BJ (cell line): ENCODE measurements at regions not wholly inside any gene's neighbourhood (a gene's known extent, or its start where the extent isn't known, plus 50 kb on each side); places are given as distances from the start of the nearest gene placed in this dataset.

Source experiments
- CTCF ChIA-PET: fragments of 350-600 bp; formaldehyde crosslinking; extraction: SDS; loops from one replicate; lab custom pipeline; 2021; ENCODE audit warnings: antibody characterized with exemption, inconsistent platforms; lab: Yijun Ruan, JAX
- POLR2A ChIA-PET: fragments of 300-600 bp; sonication (Branson Sonifier 250); formaldehyde crosslinking; extraction: SDS; loops from one replicate; lab custom pipeline; 2021; ENCODE audit warnings: antibody characterized with exemption; lab: Charles Lee
- DNase-seq: peaks from one replicate; pipeline ENCODE4 v3.0.0-alpha.2; 2011; ENCODE audit warnings: low read depth
- H3K27me3 ChIP-seq: 2 replicates; pipeline ENCODE4 v1.6.0; 2011; ENCODE audit warnings: low read length; ENCODE audit not compliant: control insufficient read depth, insufficient read depth
- H3K36me3 ChIP-seq: 2 replicates; pipeline ENCODE4 v1.5.1; 2011; ENCODE audit warnings: low read length; ENCODE audit not compliant: control insufficient read depth, insufficient read depth
- H3K4me3 ChIP-seq: 2 replicates; pipeline ENCODE4 v1.5.1; 2011; ENCODE audit warnings: low read depth, mild to moderate bottlenecking, control low read depth, low read length
- CTCF ChIP-seq: IDR thresholded peaks from 2 replicates; pipeline ENCODE4 v1.5.1; 2011; ENCODE audit warnings: low read depth, mild to moderate bottlenecking, control low read depth, inconsistent platforms, low read length, moderate library complexity; ENCODE audit not compliant: insufficient read depth

DNA sequence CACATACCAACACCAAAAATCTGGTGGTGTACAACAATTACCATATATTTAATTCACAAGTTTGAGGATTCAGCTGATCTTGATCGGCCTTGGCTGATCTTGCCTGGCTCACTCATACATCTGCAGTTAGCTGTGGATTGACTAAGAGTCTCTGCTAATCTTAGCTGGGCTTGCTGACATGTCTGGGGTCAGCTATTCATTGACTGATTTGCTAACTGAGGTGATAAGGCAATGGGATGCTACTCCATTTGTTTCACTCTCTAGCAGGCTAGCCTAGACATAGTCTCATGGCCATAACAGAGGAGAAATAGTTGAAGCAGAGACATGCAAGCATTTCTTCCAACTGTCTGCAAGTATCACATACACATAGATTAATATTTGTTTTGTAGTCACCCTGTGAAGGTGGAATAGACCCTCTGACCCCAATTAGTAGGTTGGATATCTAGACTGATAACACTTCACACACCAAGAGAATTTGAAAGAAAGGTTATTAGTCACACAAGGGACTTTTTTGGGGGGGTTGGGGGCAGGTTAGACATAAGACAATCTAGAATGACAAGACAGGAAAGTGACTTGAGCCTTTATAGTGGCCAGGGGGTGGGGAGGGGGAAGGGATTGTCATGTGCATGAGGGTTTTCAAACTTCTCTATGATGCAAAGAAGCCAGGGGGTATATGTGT is 142.3 kb downstream of the BARHL2 start:
- ChIA-PET CTCF (interaction anchor here (0.5 to 2.0 kb wide), 3 partner anchors 8 to 1423 kb away, joined by 3 to 5 read pairs (median 3); no protein-coding TSS in a partner anchor), POLR2A (no interaction called here)
- Histone ChIP-seq H3K36me3 (no peaks in the 10 kb centered on the region), H3K4me3 (no peak overlapping the region), H3K27me3 (no peaks in the 10 kb centered on the region)
- DNase-seq, result no peak
- TF ChIP-seq CTCF, result no peak

DNA sequence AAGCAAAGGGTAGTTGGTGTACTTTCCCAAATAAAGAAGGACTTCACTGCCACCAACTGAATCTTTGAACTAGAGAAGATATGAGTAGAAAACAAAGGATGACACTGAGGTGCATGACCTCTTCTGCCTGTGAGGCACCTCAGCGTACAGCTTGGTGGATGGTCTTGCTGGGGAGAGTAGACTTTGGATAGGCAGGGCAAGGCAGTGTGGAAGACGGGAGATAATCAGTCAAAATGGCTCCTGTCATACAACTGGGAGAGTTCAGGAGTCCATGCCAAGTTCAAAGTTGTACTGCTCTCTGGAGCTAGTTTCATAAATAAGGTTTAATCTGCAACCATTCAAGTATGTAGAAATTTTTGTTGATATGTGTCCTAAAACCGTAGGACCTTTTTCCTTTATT is 143.4 kb downstream of the BARHL2 start:
- DNase-seq, result no peak
- ChIA-PET POLR2A (no interaction called here), CTCF (interaction anchor here (0.7 to 2.0 kb wide), 3 partner anchors 9 to 286 kb away, joined by 3 to 5 read pairs (median 5); no protein-coding TSS in a partner anchor)

GRCh38 chr1:90572446-90572845 is 144.7 kb downstream of the BARHL2 start:
- no peak for DNase-seq
- H3K27me3 ChIP-seq, result no peaks in the 10 kb centered on the region
- TF ChIP-seq CTCF, result no peak
- H3K36me3 ChIP-seq, result no peaks in the 10 kb centered on the region
- CTCF ChIA-PET, result no interaction called here
- no peak overlapping the region for H3K4me3 ChIP-seq
- POLR2A ChIA-PET, result no interaction called here

More for the DNA sequence above, 143.4 kb downstream of the BARHL2 start:
- TF ChIP-seq CTCF, result no peak
- H3K36me3 ChIP-seq, result no peaks in the 10 kb centered on the region
- no peak overlapping the region for H3K4me3 ChIP-seq
- H3K27me3 ChIP-seq, result no peaks in the 10 kb centered on the region

DNA sequence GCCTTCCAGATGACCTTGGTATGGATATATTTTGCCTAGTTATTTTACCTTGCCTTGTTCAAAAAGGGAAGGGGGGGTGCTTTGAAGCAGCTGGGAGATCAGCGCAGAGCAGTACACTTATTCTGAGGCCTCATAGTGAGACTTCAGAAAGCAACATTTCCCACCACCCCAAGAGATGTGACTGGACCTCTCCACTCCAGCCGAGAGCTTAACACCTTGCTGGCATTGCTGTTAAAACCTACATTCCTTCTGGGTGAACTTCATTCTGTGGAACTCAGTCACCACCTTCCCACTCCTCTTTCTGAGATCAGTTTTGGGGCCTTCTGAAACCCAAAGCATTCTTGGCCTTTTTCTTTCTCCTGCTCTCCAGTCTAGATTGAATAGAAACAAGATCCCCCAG is 148.7 kb downstream of the BARHL2 start:
- Histone ChIP-seq H3K36me3 (no peaks in the 10 kb centered on the region), H3K4me3 (no peak overlapping the region), H3K27me3 (no peaks in the 10 kb centered on the region)
- POLR2A ChIA-PET, result no interaction called here
- TF ChIP-seq CTCF, result no peak
- DNase-seq, result no peak
- CTCF ChIA-PET, result interaction anchor here (0.6 to 1.4 kb wide), 3 partner anchors 12 to 16 kb away, joined by 3 to 4 read pairs (median 3); no protein-coding TSS in a partner anchor

DNA sequence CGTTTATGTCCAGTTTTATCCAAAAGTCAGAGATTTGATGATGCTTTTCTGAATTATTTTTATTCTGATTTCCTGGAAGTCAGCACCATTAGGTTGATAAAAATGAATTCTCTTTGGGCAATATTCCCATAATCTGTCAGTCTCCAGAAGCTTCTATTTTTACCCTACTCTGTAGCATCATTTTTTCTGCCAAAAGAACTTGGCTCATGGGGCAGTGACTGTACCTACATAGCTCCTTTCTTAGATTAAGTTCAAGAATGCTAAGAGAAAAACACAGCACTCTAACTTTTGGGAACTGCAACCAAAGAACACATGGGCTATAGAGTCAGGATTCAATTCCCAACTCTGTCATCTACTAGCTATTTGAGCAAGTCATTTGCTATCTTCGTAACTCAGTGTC is 152.9 kb downstream of the BARHL2 start:
- no peak overlapping the region for H3K4me3 ChIP-seq
- ChIA-PET CTCF (interaction anchor here (1.2 kb wide), 1 partner anchor 10 kb away, joined by 3 read pairs; no protein-coding TSS in a partner anchor), POLR2A (no interaction called here)
- TF ChIP-seq CTCF, result no peak
- no peaks in the 10 kb centered on the region for H3K36me3 ChIP-seq
- DNase-seq, result no peak
- H3K27me3 ChIP-seq, result no peaks in the 10 kb centered on the region
